HG02763 (cell line): ENCODE measurements at regions not wholly inside any gene's neighbourhood (a gene's known extent, or its start where the extent isn't known, plus 50 kb on each side); places are given as distances from the start of the nearest gene placed in this dataset.

Experiments used
- ATAC-seq: cut with Tn5 transposase; IDR thresholded peaks from one replicate; pipeline ENCODE4 v1.9.1; 2021; ENCODE audit warnings: mild to moderate bottlenecking, moderate library complexity; ENCODE audit not compliant: unreplicated experiment

- no peak for ATAC-seq
Measured at GRCh38 chr2:120932881-120933280, 197.2 kb downstream of the GLI2 start.

- no peak for ATAC-seq
Measured at GRCh38 chr2:120933693-120934573, 198.3 kb downstream of the GLI2 start.

- ATAC-seq = no peak
Measured at GRCh38 chr2:120934574-120935338, 199.1 kb downstream of the GLI2 start.

GRCh38 chr2:120935339-120936313 lies 200.0 kb downstream of the GLI2 start:
- ATAC-seq = no peak

GRCh38 chr2:120936476-120937334 lies 201.0 kb downstream of the GLI2 start:
- no peak for ATAC-seq

GRCh38 chr2:120937686-120938044 lies 202.0 kb downstream of the GLI2 start:
- no peak for ATAC-seq

GRCh38 chr2:120938045-120938771 lies 202.5 kb downstream of the GLI2 start:
- no peak for ATAC-seq

- ATAC-seq = no peak
Measured at GRCh38 chr2:120939595-120940318, 204.1 kb downstream of the GLI2 start.

GRCh38 chr2:120940319-120940696 lies 204.6 kb downstream of the GLI2 start:
- ATAC-seq = no peak

GRCh38 chr2:120940726-120941256 lies 205.1 kb downstream of the GLI2 start:
- no peak for ATAC-seq

- ATAC-seq = no peak
Measured at GRCh38 chr2:120941571-120942120, 206.0 kb downstream of the GLI2 start.

- no peak for ATAC-seq
Measured at GRCh38 chr2:120942658-120943057, 207.0 kb downstream of the GLI2 start.

GRCh38 chr2:120943403-120944034 lies 207.9 kb downstream of the GLI2 start:
- no peak for ATAC-seq

GRCh38 chr2:120944575-120944974 lies 208.9 kb downstream of the GLI2 start:
- ATAC-seq = no peak

GRCh38 chr2:120945091-120945490 lies 209.4 kb downstream of the GLI2 start:
- no peak for ATAC-seq

- no peak for ATAC-seq
Measured at GRCh38 chr2:120945832-120946499, 210.3 kb downstream of the GLI2 start.

GRCh38 chr2:120947327-120947726 lies 211.7 kb downstream of the GLI2 start:
- ATAC-seq = no peak
